ENCODE measurements at regions not wholly inside any gene's neighbourhood (a gene's known extent, or its start where the extent isn't known, plus 50 kb on each side); places are given as distances from the start of the nearest gene placed in this dataset.
A peak's percentile ranks its signal among the peaks of the same experiment; 100 is the strongest.

- in situ Hi-C loops (cut with HindIII; ENCODE audit: low sequenced_read_pairs), result no loop called here
- TF ChIP-seq CTCF (IDR thresholded peaks at IDR 0.05; ENCODE audit: low read depth, low read length), result no peak
- H3K4me3 ChIP-seq (ENCODE audit: low read depth, low read length), result no peak overlapping the region
- DNase-seq (ENCODE audit: low read depth, low spot score), result no peak
Measured at GRCh38 chr14:38040411-38040810, 167.3 kb upstream of the SSTR1 start.

GRCh38 chr14:38042322-38042721 is 165.4 kb upstream of the SSTR1 start:
- peak; percentile 65 for DNase-seq (ENCODE audit: low read depth, low spot score)
- no peak for TF ChIP-seq CTCF (IDR thresholded peaks at IDR 0.05; ENCODE audit: low read depth, low read length)
- in situ Hi-C loops (cut with HindIII; ENCODE audit: low sequenced_read_pairs), result no loop called here
- no peak overlapping the region for H3K4me3 ChIP-seq (ENCODE audit: low read depth, low read length)

GRCh38 chr14:38044710-38045109 is 163.0 kb upstream of the SSTR1 start:
- no peak for TF ChIP-seq CTCF (IDR thresholded peaks at IDR 0.05; ENCODE audit: low read depth, low read length)
- in situ Hi-C loops (cut with HindIII; ENCODE audit: low sequenced_read_pairs), result no loop called here
- DNase-seq (ENCODE audit: low read depth, low spot score), result no peak
- H3K4me3 ChIP-seq (ENCODE audit: low read depth, low read length), result no peak overlapping the region

- no peak for TF ChIP-seq CTCF (IDR thresholded peaks at IDR 0.05; ENCODE audit: low read depth, low read length)
- in situ Hi-C loops (cut with HindIII; ENCODE audit: low sequenced_read_pairs), result no loop called here
- no peak for DNase-seq (ENCODE audit: low read depth, low spot score)
- H3K4me3 ChIP-seq (ENCODE audit: low read depth, low read length), result no peak overlapping the region
Measured at GRCh38 chr14:38045461-38045860, 162.2 kb upstream of the SSTR1 start.

- in situ Hi-C loops (cut with HindIII; ENCODE audit: low sequenced_read_pairs), result no loop called here
- no peak for TF ChIP-seq CTCF (IDR thresholded peaks at IDR 0.05; ENCODE audit: low read depth, low read length)
- DNase-seq (ENCODE audit: low read depth, low spot score), result no peak
- H3K4me3 ChIP-seq (ENCODE audit: low read depth, low read length), result no peak overlapping the region
Measured at GRCh38 chr14:38046160-38046559, 161.5 kb upstream of the SSTR1 start.

- no peak for TF ChIP-seq CTCF (IDR thresholded peaks at IDR 0.05; ENCODE audit: low read depth, low read length)
- peak; percentile 31 for DNase-seq (ENCODE audit: low read depth, low spot score)
- H3K4me3 ChIP-seq (ENCODE audit: low read depth, low read length), result no peak overlapping the region
- in situ Hi-C loops (cut with HindIII; ENCODE audit: low sequenced_read_pairs), result no loop called here
Measured at GRCh38 chr14:38047195-38047902, 160.4 kb upstream of the SSTR1 start.

All from astrocyte of the spinal cord (primary cell).